Stromal cell of bone marrow (primary cell): ENCODE measurements at regions not wholly inside any gene's neighbourhood (a gene's known extent, or its start where the extent isn't known, plus 50 kb on each side); places are given as distances from the start of the nearest gene placed in this dataset.

ENCODE experiments used
- DNase-seq: peaks from one replicate; pipeline ENCODE4 v3.0.0-alpha.2; 2012; ENCODE audit warnings: low read depth

DNA sequence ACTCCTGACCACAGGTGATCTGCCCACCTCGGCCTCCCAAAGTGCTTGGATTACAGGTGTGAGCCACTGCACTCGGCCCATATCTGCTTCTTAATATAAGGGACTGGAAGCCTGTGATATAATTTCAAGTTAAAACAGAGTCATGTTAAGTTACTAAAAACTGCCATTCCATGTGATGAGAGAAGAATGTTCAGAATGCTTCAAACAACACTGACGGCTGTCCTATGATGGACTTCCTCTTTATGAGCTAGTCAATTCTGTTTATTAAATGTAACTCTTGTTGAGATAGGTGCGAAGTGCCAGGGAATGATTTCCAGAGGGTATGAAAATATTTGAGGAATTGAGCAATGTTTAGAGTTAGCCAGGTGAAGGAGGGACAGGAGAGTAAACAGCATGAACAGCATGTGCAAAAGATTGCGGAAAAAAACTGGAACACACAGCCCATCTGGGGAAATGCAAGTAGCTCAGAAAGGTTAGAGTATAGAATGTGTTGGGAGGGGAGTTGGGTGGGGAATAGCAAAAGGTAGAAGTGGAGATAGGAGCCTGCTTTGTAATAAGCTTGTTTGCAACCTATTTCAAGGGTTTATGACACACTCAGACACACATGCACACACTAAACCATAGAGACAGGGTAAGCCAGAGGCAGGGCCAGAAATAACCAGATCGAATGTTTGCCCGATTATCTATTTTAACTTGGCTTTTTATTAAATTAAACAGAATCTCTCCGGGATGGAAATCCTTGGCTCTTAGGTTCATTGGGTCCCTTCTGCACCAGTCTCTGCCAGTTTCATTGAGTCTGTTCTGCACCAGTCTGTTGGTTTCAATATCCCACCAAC lies 135.6 kb upstream of the COX10 start:
- no peak for DNase-seq

DNA sequence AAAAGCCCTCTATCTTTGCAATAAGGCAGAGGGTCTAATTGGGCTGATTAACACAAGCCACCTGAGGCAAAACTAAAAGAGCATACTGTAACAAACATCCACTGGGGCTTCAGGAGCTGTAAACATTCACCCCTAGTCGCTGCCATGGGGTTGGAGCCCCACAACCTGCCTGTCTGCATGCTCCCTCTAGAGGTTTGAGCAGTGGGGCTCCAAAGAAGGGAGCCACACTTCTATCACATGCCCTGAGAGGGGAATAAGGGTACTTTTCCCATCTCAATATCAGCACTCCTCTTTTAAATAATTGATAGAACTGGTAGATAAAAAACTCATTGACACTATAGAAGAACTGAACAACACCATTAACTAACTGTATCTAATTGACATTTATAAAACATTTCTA lies 130.1 kb upstream of the COX10 start:
- no peak for DNase-seq

DNA sequence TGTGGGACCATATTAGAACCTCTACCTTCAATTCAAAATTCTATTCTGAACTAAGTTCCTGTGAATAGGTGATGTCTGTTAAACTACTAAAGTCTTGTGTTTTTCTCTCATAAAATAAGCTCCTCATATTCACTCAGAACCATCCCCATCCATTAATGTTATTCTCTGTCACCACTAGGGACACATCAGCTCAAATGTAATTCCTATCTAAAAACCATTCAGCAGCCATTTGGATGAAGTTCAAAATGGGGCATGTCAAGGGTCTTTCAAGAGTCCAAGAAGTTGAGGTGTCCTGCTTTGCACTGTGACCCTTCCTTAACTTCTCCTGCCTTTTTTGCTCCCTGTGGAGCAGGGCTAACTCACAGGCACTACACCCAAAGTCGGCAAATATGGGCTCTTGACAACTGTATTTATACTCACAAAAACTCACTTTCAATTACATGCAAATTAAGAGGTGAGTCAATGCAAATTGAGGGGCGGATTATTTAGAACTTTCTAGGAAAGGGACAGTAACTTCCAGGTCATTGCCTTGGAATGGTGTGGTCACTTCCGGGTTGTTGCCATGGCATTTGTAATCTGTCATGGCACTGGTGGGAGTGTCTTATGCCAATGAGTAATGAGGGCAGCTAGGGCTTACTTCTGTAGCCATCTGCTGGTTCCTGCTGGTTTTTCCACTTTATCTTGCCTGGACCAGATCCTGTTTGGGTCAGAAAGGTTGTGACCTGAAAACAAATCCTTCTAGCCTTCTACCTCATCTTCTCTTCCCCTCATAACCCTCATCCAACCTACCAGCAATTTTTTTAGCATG lies 128.2 kb upstream of the COX10 start:
- no peak for DNase-seq

DNA sequence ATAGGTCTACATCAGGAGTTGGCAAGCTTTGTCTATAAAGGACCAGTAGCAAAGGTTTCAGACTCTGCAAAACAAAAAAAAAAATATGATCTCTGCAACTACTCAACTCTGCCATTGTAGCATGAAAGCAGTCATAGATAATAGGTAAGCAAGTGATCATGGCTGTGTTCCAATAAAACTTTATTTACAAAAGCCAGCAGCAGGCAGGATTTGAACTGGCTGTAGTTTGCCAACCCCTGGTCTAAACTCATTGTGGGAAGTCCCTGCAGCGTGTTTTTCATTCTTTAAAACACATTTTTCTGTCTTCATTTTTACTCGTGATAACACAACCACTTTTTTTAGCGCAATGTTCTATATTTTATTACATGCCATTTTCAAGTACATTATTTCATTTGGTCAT lies 127.5 kb upstream of the COX10 start:
- no peak for DNase-seq

DNA sequence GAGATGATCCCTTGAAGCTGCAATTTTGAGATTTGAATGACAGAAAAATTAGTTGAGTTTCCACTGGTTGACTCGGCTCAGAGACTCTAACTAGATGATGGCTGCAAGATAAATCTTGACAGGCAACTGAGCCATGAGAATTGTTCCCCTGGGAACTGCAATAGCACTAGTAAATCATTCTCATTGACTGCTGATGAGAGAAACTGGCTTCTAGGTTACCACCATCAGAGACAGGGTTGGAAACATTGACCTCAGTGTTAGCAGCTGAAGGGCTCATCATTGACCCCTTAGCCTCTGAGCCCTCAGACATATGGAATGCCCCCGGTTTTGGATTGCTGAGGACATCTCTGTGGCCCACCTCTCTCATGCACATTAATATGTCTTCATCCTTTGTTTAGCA lies 125.4 kb upstream of the COX10 start:
- DNase-seq = no peak

DNA sequence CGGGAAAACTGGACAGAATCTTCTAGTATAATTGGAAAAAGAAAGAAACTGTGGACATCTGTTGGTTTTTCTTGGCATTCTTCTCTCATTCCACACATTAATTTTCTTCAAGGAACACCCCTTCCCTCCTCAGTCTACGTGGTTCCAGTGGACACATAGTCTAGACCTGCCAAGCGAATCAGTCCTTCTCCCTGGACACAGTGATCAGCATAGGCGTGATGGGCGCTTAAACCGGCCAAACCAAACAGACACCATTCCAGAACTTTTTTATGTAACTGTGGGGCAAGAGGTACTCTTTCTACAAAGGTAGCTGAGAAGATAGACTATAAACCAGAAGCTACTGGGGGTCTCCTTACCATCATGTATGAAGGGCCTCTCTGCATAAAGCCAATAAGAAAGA lies 121.8 kb upstream of the COX10 start:
- no peak for DNase-seq

DNA sequence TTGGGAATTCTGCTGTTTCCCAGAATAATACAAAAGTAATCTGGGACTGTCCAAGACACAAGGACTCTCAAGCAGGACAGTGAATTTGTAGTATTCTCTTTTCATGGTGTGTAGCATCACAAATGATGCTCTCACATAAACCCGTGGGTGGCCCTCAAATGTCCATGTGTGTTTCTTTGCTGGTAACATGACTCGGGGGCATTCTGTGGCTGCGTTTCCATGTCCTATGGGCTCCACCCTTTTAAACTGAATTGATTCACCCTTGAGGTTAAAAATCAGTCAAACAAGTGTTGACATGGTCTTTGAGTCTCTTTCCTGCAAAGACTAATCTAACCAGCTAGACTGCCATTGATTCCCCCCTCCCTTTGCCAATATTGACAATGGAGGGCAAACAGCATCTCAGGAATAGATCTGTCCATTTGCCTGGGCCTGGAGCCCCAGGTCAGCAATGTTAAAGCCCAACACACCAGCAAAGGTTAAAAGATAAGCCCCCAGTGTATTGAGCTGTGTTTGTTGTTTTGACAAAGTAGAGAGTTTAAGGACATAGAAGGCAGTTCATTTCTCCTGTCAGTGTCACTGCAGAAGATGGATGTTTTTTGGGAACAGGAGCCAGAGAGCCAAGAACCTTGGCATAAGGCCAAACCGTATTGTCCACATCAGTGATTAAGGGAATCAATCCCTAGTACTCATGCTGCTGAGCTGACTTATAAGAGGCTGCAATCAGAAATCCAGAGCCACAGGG lies 117.1 kb upstream of the COX10 start:
- no peak for DNase-seq

DNA sequence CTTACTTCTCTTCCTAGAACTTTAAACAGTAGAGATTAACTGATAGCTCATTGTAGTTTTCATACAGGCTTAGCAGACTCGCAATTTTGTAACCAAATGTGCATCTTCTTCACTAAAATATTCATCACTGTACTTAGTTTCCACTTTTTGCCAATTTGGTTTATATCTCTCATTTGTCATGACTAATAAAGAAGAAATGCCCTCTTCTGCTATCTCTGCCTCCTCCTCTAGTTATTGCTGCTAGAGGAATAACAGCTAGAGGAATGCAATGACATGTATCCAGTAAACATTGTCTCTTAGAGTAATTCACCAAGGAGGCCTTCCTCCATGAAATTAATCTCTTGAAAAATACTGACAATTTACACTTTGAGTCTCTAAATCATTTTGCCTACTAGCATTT lies 115.5 kb upstream of the COX10 start:
- DNase-seq = no peak

DNA sequence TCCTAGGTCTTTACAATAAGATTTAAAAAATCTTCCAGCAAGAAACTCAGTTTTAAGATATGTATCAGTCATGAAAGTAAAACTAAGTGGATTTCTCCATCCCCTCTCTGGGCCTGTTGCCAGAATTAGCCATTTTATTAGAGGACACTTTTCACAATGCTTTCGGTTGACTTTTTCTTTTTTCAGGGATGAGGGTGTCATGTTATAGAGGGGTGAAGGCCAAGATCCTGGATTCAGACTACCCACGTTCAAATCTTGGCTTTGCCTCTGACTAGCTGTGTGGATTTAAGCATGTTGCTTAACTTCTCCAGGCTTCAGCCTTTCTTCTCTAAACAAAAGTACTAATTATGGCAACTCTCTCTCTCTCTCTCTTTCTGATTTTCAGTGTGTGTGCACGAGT lies 111.7 kb upstream of the COX10 start:
- DNase-seq = peak; percentile 23

DNA sequence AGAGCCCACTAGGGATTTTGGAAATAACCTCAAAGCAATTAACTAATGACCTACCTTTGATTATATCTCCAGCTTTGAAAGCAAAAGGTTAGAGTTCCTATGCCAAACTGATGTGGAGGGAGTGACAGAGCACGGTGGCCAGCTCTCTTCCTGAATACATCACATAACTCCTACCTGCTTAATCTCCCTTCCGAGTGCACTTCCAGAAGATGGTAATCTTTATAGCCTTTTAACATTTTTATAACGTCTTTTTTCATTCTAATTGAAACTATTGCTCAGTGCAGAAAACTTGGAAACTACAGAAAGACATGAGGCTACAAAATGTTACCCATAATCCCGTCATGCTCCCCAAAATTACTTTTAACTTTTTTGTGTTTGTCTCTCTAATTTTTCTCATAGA lies 110.5 kb upstream of the COX10 start:
- no peak for DNase-seq

DNA sequence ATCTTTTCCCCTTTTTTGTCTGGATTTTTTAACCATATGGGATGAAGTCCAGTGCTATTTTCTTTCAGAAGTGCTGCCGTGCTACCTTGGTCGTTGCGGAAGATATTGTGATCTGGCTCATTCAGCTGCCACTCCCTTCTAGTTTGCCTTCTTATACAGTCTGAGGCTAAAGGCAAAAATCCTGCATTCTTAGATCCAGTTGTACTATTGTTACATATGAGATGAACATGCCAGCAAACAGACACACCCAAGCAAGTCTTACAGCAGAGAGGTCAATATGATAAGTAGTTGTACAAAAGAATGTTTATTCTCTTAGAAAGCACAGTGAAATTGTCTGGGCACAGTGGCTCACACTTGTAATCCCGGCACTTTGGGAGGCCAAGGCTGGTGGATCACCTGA lies 108.0 kb upstream of the COX10 start:
- no peak for DNase-seq

DNA sequence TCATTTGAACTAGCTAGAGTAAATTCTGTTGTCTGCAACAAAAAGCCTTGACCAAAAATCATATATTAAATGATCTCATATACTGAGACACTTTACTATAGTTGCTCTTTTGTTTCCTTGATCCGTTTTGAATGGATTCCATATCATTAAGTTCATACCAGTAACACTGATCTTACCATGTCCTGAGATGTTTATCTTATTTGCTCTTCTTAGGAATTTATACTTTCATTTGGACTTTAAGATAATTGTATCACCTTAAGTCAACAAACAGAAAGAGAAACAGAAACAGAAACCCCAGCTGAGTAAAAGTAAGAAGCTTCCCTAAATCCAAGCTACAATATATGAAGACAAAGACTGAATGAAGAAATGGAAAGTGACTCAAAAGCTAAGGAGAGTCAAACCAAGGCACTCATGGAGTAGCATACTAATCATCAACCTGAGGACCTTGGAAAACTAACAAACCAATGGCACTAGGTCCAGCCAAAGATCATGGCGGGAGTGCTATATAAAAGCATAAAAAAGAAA lies 106.5 kb upstream of the COX10 start:
- DNase-seq = no peak

DNA sequence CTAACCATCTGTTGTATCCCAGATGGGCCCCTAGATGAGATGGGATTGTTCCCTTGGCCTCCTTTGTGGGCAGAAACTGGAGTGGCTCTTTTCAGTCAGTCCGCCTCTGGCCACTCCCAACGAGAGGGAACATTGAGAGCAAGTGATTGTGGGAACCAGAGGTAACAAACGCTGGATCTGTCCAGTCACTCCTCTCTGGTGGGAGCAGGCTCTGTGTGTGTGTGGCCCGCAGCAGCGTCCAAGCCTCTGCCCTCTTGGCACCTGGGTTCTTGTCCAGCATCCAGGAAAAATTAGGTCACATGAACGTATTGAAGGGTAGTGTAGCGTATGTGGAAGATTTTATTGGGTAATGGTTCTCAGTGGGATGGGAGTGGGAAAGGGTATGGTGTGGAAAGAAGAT lies 101.9 kb upstream of the COX10 start:
- no peak for DNase-seq

DNA sequence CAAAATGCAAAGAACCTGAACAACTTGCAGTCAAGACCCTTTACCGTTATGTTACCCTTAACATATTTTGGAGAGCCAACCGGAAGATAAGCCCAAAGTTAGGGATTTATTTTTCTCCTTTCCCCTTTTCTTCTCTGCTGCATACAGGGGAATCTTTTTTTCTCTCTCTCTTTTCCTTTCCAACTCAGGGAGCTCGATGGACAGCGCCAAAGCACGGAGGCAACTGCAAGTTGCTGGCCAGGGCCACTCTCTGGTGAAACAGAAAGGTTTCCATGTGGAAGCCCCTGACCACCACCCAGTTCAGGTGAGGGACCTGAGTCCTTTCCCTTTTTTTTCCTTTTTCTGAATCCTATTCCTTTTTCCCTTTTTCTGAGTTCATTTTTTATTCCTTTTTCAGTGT lies 98.8 kb upstream of the COX10 start:
- no peak for DNase-seq

DNA sequence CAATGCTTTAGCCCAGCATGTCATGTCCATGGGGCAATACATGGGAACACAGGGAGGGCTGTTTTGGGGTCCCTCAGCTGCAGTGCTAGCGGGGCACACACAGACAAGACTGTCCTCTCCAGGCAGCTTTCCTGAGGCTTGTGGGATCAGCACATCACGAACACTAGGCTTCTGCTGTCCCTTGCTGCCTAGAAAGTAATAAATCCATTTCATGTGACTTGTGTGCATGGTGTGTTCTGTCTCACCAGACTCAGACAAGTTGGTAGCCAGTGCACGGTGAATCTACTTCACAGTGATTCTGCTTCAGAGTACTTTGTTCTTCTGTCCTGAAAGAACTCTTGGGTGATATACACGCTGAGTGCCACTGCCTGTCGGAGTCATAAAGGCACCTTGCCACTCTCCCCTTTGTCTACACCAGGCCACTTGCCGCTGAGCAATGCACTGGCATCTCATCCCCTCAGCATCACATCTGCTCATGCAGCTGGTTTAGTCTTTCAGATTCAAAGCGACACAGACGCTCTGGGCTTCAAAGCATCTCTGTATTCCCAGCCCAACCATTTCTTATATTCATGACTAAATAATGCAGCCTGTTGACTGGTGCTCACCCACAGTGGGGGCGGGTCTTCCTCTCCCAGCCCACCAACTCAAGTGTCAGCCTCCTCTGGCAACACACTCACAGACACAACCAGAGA lies 95.2 kb upstream of the COX10 start:
- no peak for DNase-seq

DNA sequence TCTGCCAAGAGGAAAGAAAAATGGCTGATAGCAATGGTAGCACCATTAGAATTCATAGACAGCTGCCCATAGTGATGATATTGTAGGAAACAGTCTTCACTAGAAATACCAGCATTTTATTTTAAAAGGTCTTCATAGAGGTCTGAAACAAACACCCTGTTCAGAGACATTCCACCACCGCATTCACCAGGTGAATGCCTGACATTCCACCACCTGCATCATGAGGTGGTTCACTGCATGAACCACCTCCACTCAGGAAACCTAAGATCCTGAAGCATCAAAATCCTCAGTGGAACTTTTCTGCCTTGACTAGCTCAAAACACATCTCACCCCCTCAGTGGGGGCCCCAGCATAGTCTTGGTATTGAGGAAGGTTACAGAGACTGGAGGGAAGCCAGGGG lies 91.5 kb upstream of the COX10 start:
- no peak for DNase-seq

DNA sequence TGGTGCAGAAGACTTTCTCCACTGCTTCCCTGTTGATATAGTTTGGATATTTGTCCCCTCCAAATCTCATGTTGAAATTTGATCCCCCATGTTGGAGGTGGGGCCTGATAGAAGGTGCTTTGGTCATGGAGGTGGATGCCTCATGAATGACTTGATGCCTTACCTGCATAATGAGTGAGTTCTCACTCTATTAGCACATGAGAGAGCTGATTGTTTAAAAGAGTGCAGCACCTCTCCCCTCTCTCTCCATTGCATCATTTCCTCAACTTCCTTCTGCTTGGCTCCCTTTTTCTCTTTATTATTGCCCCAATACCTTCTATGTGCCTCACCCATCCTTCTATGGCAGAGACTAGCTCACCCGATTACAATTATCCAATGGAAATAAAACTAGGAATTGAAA lies 90.8 kb upstream of the COX10 start:
- DNase-seq = no peak

DNA sequence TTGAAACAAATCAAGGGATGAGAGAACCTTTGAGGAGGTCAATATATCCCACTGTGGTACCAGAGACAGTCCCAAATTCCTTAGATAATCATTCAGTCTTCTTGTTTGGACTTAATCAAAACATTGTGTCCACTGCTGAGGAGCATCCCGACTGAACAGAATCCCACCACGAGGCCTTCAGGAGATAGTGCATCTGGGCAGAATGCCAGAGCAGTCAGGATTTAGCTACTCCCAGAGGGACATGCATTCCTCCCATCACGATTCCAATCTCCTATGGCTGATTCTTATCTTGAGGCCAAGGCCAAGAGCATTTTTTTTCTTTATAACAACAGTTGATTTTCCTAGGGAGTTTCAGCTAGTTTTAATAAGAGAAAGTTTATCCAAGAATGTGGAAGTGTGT lies 87.4 kb upstream of the COX10 start:
- no peak for DNase-seq

DNA sequence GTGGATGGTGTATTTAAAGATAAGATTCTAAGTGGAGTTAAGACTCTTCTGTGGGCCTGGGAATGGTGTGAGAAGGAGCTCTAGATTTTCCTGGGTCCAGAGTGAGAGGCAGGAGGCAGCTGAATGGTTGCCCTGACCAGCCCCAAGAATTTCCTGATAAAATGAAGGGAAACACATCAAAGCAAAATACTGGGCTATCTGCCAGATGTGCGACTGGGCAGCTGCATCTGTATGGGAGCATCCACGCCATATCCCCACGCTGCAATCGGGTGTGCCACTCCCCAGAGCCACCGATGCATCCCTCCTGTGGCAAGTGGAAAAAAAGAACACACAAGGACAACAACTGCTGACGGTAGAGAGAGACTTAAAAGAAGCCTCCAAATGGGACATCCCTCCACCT lies 84.3 kb upstream of the COX10 start:
- DNase-seq = no peak

DNA sequence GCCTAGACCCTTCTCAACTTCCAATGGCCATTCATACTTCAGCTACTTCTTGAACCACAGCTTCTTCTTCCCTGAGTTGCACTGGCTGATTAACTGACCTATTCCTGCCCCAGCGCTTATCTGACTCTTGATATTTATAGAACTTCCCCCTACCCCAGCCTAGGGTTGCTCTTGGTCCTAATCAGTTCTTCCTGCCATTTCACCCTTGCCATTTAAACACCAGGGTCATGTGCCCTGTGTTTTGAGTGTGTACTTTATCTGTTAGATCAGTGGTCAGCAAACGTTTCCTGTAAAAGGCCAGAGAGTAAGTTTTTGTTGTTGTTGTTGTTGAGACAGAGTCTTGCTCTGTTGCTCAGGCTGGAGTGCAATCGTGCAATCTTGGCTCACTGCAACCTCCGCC lies 82.4 kb upstream of the COX10 start:
- DNase-seq = no peak

DNA sequence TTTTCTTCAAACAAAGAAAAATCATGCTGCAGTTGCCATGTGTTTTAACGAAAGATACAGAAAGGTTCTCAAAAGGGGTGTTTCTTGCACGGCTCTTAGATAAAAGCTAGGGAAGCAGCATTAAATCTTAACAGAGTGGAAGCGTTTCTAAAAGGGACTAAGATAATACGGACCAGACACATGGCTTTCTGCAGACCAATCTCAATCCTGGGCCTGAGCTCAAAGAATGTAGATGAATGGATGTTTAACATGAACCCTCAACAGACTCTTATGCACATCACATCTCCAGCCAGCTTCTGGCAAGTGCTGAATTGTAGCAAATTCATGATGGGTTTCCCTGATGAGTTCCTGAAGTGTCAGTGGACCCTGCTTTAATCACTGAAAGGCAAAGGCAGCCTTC lies 80.2 kb upstream of the COX10 start:
- DNase-seq = no peak

DNA sequence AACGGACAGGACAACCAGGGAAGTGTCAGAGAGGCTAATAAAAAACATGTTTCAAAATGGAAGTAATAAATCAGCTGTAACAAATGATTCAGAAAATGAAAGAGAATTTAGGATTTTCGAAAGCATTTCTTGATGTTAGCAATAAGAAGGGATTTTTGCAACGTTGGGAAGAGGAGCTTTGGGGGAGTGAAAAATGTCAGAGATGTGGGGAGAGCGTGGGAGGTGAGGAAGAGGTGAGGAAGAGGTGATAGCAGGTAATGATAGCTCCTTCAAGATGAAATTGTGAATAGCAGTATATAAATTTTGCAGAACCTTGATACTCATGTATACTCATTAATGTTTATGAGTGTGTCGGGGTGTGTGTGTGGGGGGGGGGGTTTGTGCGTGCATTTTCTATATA lies 76.2 kb upstream of the COX10 start:
- no peak for DNase-seq
